Left hindlimb (tissue), 1 donor: ENCODE measurements at regions not wholly inside any gene's neighbourhood (a gene's known extent, or its start where the extent isn't known, plus 50 kb on each side); places are given as distances from the start of the nearest gene placed in this dataset.

Experiments
- DNase-seq: peaks from one replicate; pipeline ENCODE4 v3.0.0-alpha.2; 2018

- DNase-seq = no peak
Measured at GRCh38 chr14:104520620-104521410, 58.7 kb upstream of the C14orf180 start.

- no peak for DNase-seq
Measured at GRCh38 chr14:104521816-104522745, 57.5 kb upstream of the C14orf180 start.

- DNase-seq = no peak
Measured at GRCh38 chr14:104522926-104523545, 56.5 kb upstream of the C14orf180 start.

- DNase-seq = no peak
Measured at GRCh38 chr14:104523546-104523935, 56.0 kb upstream of the C14orf180 start.

- DNase-seq = no peak
Measured at GRCh38 chr14:104524726-104525125, 54.8 kb upstream of the C14orf180 start.

GRCh38 chr14:104526723-104527645, 52.6 kb upstream of the C14orf180 start:
- DNase-seq = no peak

- DNase-seq = no peak
Measured at GRCh38 chr14:104527857-104528459, 51.6 kb upstream of the C14orf180 start.

- no peak for DNase-seq
Measured at GRCh38 chr14:104528496-104528895, 51.1 kb upstream of the C14orf180 start.
